Mesothelial cell of epicardium (in vitro differentiated cells): ENCODE measurements at regions not wholly inside any gene's neighbourhood (a gene's known extent, or its start where the extent isn't known, plus 50 kb on each side); places are given as distances from the start of the nearest gene placed in this dataset.
"Not testable (repeated sequence)": the region's sequence is repeated elsewhere in the genome, so short reads cannot be mapped to it uniquely, and the experiment has no call there.

Experiments used
- DNase-seq, 2 experiments: peaks; one replicate each; pipeline ENCODE4 v3.0.0; 2021; ENCODE audit warnings: low spot score in 2 of 2; ENCODE audit not compliant: unreplicated experiment in 2 of 2
- H3K27ac Mint-ChIP-seq: 2 replicates; pipeline ENCODE4 v1.8.0; 2021; ENCODE audit warnings: mixed read lengths
- H3K27me3 Mint-ChIP-seq: 2 replicates; pipeline ENCODE4 v1.8.0; 2021; ENCODE audit warnings: low read depth, mixed read lengths
- H3K36me3 Mint-ChIP-seq: 2 replicates; pipeline ENCODE4 v1.8.0; 2021; ENCODE audit warnings: mixed read lengths
- H3K4me1 Mint-ChIP-seq: 2 replicates; pipeline ENCODE4 v1.8.0; 2021; ENCODE audit warnings: mixed read lengths
- H3K4me3 Mint-ChIP-seq: 2 replicates; pipeline ENCODE4 v1.8.0; 2021; ENCODE audit warnings: mild to moderate bottlenecking, moderate library complexity, mixed read lengths
- H3K9me3 Mint-ChIP-seq: 2 replicates; pipeline ENCODE4 v1.8.0; 2021; ENCODE audit warnings: mixed read lengths
- TF ChIP-seq, protein P1 (sequence below): fragments of 200-600 bp; sonication (generic); IDR thresholded peaks from one replicate; pipeline ENCODE4 v1.5.0; 2021; ENCODE audit warnings: antibody characterized with exemption; ENCODE audit not compliant: unreplicated experiment

DNA sequence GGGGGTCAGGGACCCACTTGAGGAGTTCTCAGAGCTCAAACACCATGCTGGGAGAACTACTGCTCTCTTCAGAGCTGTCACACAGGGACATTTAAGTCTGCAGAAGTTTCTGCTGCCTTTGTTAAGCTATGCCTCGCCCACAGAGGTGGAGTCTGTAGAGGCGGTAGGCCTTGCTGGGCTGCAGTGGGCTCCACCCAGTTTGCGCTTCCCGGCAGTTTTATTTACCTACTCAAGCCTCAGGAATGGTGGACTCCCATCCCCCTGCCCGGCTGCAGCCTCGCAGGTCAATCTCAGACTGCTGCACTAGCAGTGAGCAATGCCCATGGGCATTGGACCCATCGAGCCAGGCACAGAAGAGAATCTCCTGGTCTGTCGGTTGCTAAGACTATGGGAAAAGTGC, 706.4 kb downstream of the LRRIQ3 start:
- Mint-ChIP-seq H3K4me1 (no peaks in the 10 kb centered on the region), H3K9me3 (peaks cover 8% of the 10 kb centered on the region), H3K4me3 (no peak overlapping the region), H3K27ac (no peak overlapping the region), H3K36me3 (no peaks in the 10 kb centered on the region), H3K27me3 (no peaks in the 10 kb centered on the region)
- TF ChIP-seq, protein P1, sequence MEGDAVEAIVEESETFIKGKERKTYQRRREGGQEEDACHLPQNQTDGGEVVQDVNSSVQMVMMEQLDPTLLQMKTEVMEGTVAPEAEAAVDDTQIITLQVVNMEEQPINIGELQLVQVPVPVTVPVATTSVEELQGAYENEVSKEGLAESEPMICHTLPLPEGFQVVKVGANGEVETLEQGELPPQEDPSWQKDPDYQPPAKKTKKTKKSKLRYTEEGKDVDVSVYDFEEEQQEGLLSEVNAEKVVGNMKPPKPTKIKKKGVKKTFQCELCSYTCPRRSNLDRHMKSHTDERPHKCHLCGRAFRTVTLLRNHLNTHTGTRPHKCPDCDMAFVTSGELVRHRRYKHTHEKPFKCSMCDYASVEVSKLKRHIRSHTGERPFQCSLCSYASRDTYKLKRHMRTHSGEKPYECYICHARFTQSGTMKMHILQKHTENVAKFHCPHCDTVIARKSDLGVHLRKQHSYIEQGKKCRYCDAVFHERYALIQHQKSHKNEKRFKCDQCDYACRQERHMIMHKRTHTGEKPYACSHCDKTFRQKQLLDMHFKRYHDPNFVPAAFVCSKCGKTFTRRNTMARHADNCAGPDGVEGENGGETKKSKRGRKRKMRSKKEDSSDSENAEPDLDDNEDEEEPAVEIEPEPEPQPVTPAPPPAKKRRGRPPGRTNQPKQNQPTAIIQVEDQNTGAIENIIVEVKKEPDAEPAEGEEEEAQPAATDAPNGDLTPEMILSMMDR = no peak
- no peak for DNase-seq

DNA sequence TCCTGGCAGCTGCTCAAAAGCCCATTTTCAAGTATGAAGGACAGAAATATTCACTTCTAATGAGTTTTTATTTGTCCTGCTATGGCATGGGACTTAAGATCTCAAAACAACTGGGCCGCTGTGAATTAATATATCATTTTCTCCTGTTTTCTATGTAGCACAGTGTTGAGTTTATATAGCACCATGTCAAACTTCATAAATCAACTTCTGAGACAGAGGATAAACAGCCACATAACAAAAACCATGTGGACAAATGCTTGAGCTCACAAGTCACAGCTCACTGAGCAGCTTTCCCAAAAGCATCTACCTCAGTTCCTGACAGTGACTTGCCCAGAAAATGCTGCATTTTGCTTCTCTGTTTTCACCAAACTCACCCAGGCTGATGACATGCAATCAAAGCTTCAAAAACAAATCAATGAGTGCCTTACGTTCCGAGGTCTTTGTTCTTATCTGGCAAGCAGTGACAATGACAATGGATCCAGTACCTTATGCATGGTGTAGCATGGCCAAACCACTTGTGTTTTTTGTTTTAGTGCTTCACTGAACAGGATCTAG, 722.6 kb downstream of the LRRIQ3 start:
- no peak overlapping the region for H3K4me3 Mint-ChIP-seq
- no peaks in the 10 kb centered on the region for H3K4me1 Mint-ChIP-seq
- no peaks in the 10 kb centered on the region for H3K36me3 Mint-ChIP-seq
- no peak for DNase-seq
- TF ChIP-seq, protein P1 = no peak
- H3K27ac Mint-ChIP-seq = no peak overlapping the region
- H3K9me3 Mint-ChIP-seq = no peaks in the 10 kb centered on the region
- H3K27me3 Mint-ChIP-seq = no peaks in the 10 kb centered on the region

- Mint-ChIP-seq H3K36me3 (no peaks in the 10 kb centered on the region), H3K27ac (no peak overlapping the region), H3K9me3 (no peaks in the 10 kb centered on the region), H3K4me1 (no peaks in the 10 kb centered on the region), H3K27me3 (no peaks in the 10 kb centered on the region), H3K4me3 (no peak overlapping the region)
- no peak for DNase-seq
- TF ChIP-seq, protein P1 = no peak
Observed at GRCh38 chr1:73472810-73473209, 725.2 kb downstream of the LRRIQ3 start.

- Mint-ChIP-seq H3K4me3 (no peak overlapping the region), H3K36me3 (no peaks in the 10 kb centered on the region), H3K9me3 (no peaks in the 10 kb centered on the region), H3K27ac (no peak overlapping the region), H3K27me3 (no peaks in the 10 kb centered on the region), H3K4me1 (no peaks in the 10 kb centered on the region)
- TF ChIP-seq, protein P1 = no peak
- no peak for DNase-seq
Observed at GRCh38 chr1:73467731-73468130, 730.2 kb downstream of the LRRIQ3 start.

DNA sequence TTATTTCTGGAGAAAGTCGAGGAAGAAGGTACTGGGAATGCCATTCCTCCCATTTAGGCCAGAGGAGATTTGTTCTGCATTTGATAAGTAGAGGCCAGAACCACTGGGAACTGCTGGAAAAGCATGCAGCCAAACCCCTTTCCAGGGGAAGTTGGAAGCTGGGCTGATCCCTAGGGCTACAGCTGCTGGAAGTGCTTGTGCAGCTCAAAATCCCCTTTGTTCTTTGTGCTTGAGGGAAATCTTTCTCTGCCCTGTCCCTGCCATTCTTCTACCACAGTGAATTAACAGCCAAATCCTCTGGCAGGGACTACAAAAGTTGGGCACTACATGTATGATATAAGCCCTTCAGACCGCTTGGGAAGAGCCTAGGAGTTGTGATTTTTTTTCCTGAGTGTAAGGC, 734.1 kb downstream of the LRRIQ3 start:
- no peak overlapping the region for H3K4me3 Mint-ChIP-seq
- TF ChIP-seq, protein P1 = no peak
- peaks cover 1% of the 10 kb centered on the region for H3K4me1 Mint-ChIP-seq
- H3K36me3 Mint-ChIP-seq = no peaks in the 10 kb centered on the region
- DNase-seq = no peak
- H3K9me3 Mint-ChIP-seq = no peaks in the 10 kb centered on the region
- no peaks in the 10 kb centered on the region for H3K27me3 Mint-ChIP-seq
- no peak overlapping the region for H3K27ac Mint-ChIP-seq

GRCh38 chr1:73452522-73452921, 745.5 kb downstream of the LRRIQ3 start:
- TF ChIP-seq, protein P1 = no peak
- no peaks in the 10 kb centered on the region for H3K27me3 Mint-ChIP-seq
- H3K36me3 Mint-ChIP-seq = no peaks in the 10 kb centered on the region
- H3K27ac Mint-ChIP-seq = no peak overlapping the region
- H3K4me1 Mint-ChIP-seq = no peaks in the 10 kb centered on the region
- H3K4me3 Mint-ChIP-seq = no peak overlapping the region
- H3K9me3 Mint-ChIP-seq = peaks cover 7% of the 10 kb centered on the region
- no peak for DNase-seq

- not testable (repeated sequence) for H3K4me3 Mint-ChIP-seq, H3K27me3 Mint-ChIP-seq, DNase-seq, H3K36me3 Mint-ChIP-seq, H3K4me1 Mint-ChIP-seq, H3K27ac Mint-ChIP-seq, H3K9me3 Mint-ChIP-seq
Observed at GRCh38 chr1:73450668-73451067, 747.3 kb downstream of the LRRIQ3 start.
